BJ (cell line): ENCODE measurements at regions not wholly inside any gene's neighbourhood (a gene's known extent, or its start where the extent isn't known, plus 50 kb on each side); places are given as distances from the start of the nearest gene placed in this dataset.

Source experiments
- CTCF ChIA-PET: fragments of 350-600 bp; formaldehyde crosslinking; extraction: SDS; loops from one replicate; lab custom pipeline; 2021; ENCODE audit warnings: antibody characterized with exemption, inconsistent platforms; lab: Yijun Ruan, JAX
- POLR2A ChIA-PET: fragments of 300-600 bp; sonication (Branson Sonifier 250); formaldehyde crosslinking; extraction: SDS; loops from one replicate; lab custom pipeline; 2021; ENCODE audit warnings: antibody characterized with exemption; lab: Charles Lee
- DNase-seq: peaks from one replicate; pipeline ENCODE4 v3.0.0-alpha.2; 2011; ENCODE audit warnings: low read depth
- H3K27me3 ChIP-seq: 2 replicates; pipeline ENCODE4 v1.6.0; 2011; ENCODE audit warnings: low read length; ENCODE audit not compliant: control insufficient read depth, insufficient read depth
- H3K36me3 ChIP-seq: 2 replicates; pipeline ENCODE4 v1.5.1; 2011; ENCODE audit warnings: low read length; ENCODE audit not compliant: control insufficient read depth, insufficient read depth
- H3K4me3 ChIP-seq: 2 replicates; pipeline ENCODE4 v1.5.1; 2011; ENCODE audit warnings: low read depth, mild to moderate bottlenecking, control low read depth, low read length
- CTCF ChIP-seq: IDR thresholded peaks from 2 replicates; pipeline ENCODE4 v1.5.1; 2011; ENCODE audit warnings: low read depth, mild to moderate bottlenecking, control low read depth, inconsistent platforms, low read length, moderate library complexity; ENCODE audit not compliant: insufficient read depth

DNA sequence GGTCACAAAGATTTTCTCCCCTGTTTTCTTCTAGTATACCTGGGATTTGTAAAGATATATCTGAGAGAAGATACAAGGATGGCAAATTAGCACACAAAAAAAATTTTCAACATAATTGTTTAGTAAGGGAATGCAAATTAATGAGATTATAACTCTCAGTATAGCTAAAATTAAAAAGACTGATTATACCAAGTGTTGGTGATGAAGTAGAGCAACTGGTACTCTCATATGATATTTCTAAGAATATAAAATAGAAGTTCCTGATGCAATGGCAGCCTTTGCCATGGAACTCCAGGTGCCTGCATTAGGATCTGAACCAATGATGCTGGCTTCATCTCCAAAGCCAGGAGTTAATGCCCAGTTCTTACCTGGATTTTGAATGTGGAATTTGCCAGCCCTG is 51.4 kb upstream of the KIAA1217 start:
- DNase-seq: no peak
- TF ChIP-seq CTCF: no peak
- POLR2A ChIA-PET: no interaction called here
- Histone ChIP-seq H3K27me3 (no peaks in the 10 kb centered on the region), H3K4me3 (no peak overlapping the region), H3K36me3 (no peaks in the 10 kb centered on the region)
- CTCF ChIA-PET: no interaction called here
